Astrocyte of the cerebellum (primary cell): ENCODE measurements at regions not wholly inside any gene's neighbourhood (a gene's known extent, or its start where the extent isn't known, plus 50 kb on each side); places are given as distances from the start of the nearest gene placed in this dataset.
"Not testable (repeated sequence)": the region's sequence is repeated elsewhere in the genome, so short reads cannot be mapped to it uniquely, and the experiment has no call there.

ENCODE experiments used
- DNase-seq: peaks from one replicate; pipeline ENCODE4 v3.0.0-alpha.2; 2011; ENCODE audit warnings: low read depth
- H3K4me3 ChIP-seq: 2 replicates; pipeline ENCODE4 v1.5.1; 2011; ENCODE audit warnings: mild to moderate bottlenecking, low read depth, low read length, moderate library complexity
- CTCF ChIP-seq: IDR thresholded peaks from 2 replicates; pipeline ENCODE4 v1.5.1; 2012; ENCODE audit warnings: low read length, low read depth, moderate library complexity, mild to moderate bottlenecking; ENCODE audit errors: missing control alignments
- in situ Hi-C: cut with HindIII; loops from 2 replicates; pipeline ENCODE4 v1.10.0; 2017; ENCODE audit warnings: low sequenced_read_pairs

DNA sequence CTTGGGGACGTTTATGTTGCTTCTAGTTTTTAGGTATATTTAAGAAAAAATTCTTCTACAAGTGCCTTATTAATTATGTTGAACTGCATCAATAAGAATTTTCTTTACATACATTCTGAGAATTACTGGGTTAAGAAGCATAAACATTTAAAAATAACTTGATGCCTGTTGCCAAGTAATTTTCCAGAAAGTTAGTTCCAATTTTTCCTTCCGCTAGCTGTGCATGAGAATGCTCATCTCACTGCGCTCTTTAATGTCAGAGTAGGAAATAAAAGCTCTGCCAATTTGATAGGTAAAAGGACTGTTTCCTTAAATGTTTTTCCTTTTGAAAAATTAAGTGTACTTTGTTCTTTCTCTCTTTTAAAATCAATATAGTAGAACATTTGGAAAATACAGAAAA lies 113.1 kb upstream of the ZBED5 start:
- no peak for DNase-seq
- in situ Hi-C loops, result no loop called here
- no peak overlapping the region for H3K4me3 ChIP-seq
- no peak for TF ChIP-seq CTCF

- no peak overlapping the region for H3K4me3 ChIP-seq
- no peak for DNase-seq
- in situ Hi-C loops, result no loop called here
- no peak for TF ChIP-seq CTCF
Measured at GRCh38 chr11:10969387-10969786, 111.5 kb upstream of the ZBED5 start.

DNA sequence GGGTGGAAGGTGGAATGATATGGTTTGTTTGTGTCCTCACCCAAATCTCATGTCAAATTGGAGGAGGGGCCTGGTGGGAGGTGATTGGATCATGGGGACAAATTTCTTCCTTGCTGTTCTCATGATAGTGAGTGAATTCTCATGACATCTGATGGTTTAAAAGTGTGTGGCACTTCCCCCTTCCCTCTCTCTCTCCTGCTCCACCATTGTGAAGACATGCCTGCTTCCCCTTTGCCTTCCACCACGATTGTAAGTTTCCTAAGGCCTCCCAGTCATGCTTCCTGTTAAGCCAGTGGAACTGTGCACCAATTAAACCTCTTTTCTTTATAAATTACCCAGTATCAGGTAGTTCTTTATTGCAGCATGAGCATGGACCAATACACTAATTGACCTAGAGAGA lies 99.0 kb upstream of the ZBED5 start:
- H3K4me3 ChIP-seq, DNase-seq, in situ Hi-C loops: not testable (repeated sequence)

DNA sequence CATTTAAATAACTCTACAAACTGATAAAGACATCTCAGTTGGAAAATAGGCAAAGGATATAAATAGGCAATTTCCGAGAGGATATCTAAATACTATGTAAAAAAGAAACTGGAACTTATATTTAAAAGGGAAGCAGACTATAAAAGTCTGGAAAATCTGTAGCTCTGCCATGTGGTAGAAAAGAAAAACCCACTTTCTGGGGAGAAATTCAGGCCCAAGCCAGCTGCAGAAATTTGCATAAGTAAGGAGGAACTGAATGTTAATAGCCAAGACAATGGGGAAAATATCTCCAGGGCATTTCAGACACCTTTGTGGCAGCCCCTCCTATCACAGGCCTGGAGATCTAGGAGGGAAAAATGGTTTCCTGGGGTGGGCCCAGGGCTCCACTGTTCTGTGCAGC lies 97.8 kb upstream of the ZBED5 start:
- no peak for TF ChIP-seq CTCF
- H3K4me3 ChIP-seq, result no peak overlapping the region
- no peak for DNase-seq
- in situ Hi-C loops, result no loop called here

DNA sequence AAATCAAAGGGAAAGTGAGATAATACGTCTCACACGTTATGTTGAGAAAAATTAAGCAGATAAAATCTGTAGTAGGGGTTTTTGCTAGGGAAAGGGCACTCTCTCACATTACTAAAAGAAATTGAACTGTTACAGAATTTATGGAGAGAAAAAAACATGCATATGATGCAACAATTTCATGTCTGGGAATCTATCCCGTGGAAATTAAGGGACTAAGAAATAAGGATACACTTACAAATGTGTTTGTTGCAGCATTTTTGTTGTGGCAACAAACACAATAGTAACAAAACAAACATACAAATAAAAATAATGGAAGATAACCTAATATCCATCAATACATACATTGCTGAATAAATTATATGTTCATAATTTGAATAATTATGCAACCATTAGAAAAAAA lies 96.3 kb upstream of the ZBED5 start:
- H3K4me3 ChIP-seq, result no peak overlapping the region
- in situ Hi-C loops, result no loop called here
- DNase-seq, result no peak
- no peak for TF ChIP-seq CTCF

DNA sequence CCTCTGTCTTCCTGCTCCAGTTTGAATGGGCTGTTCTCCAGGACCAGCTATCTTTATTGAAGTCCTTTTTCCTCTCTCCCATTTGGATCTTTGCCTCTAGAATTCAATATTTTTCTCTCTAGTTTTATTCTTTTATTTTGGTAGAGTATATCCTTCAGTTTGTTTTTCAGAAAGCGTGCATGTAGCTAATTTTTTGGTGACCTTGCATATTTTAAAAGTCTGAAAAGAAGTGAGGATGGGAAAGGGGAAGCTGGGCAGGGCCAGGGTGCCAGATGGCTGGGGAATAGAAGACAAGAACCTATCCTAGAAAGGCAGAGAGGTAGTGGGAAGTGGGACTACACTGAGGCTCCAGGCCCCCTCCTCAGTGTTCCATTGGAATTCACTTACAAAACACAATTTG lies 95.0 kb upstream of the ZBED5 start:
- in situ Hi-C loops, result no loop called here
- DNase-seq, result no peak
- TF ChIP-seq CTCF, result no peak
- H3K4me3 ChIP-seq, result no peak overlapping the region

GRCh38 chr11:10947935-10948334 lies 90.1 kb upstream of the ZBED5 start:
- in situ Hi-C loops, DNase-seq, H3K4me3 ChIP-seq: not testable (repeated sequence)

- no peak for DNase-seq
- TF ChIP-seq CTCF, result no peak
- no peak overlapping the region for H3K4me3 ChIP-seq
- in situ Hi-C loops, result no loop called here
Measured at GRCh38 chr11:10946072-10946471, 88.2 kb upstream of the ZBED5 start.
